ENCODE measurements at regions not wholly inside any gene's neighbourhood (a gene's known extent, or its start where the extent isn't known, plus 50 kb on each side); places are given as distances from the start of the nearest gene placed in this dataset.

GRCh38 chr22:44403166-44403565, 90.4 kb upstream of the SHISAL1 start:
- WGBS (ENCODE audit: insufficient coverage): 85% methylated on average over 5 of the region's 5 CpGs
- Histone ChIP-seq H3K9me3 (ENCODE audit: control insufficient read depth, insufficient read depth, low read length) (no peaks in the 10 kb centered on the region), H3K27me3 (ENCODE audit: control insufficient read depth, insufficient read depth, low read length) (no peaks in the 10 kb centered on the region), H3K36me3 (ENCODE audit: control insufficient read depth, insufficient read depth, low read length) (no peaks in the 10 kb centered on the region), H3K4me3 (ENCODE audit: low read depth, low read length) (no peak overlapping the region), H3K4me1 (ENCODE audit: control insufficient read depth, insufficient read depth, low read length) (peaks cover 15% of the 10 kb centered on the region), H3K27ac (ENCODE audit: low read depth, low read length) (no peak overlapping the region)
- no peak for DNase-seq (ENCODE audit: low read depth in 4 of 6, low spot score in 6 of 6)

- H3K27ac ChIP-seq (ENCODE audit: low read depth, low read length): no peak overlapping the region
- no peak for DNase-seq (ENCODE audit: low read depth in 4 of 6, low spot score in 6 of 6)
- no peaks in the 10 kb centered on the region for H3K9me3 ChIP-seq (ENCODE audit: control insufficient read depth, insufficient read depth, low read length)
- no peaks in the 10 kb centered on the region for H3K27me3 ChIP-seq (ENCODE audit: control insufficient read depth, insufficient read depth, low read length)
- H3K4me3 ChIP-seq (ENCODE audit: low read depth, low read length): no peak overlapping the region
- no peaks in the 10 kb centered on the region for H3K36me3 ChIP-seq (ENCODE audit: control insufficient read depth, insufficient read depth, low read length)
- H3K4me1 ChIP-seq (ENCODE audit: control insufficient read depth, insufficient read depth, low read length): peaks cover 15% of the 10 kb centered on the region
- 96% methylated on average over 10 of the region's 10 CpGs for WGBS (ENCODE audit: insufficient coverage)
These were observed 89.7 kb upstream of the SHISAL1 start for GRCh38 chr22:44402196-44403111.

- H3K4me1 ChIP-seq (ENCODE audit: control insufficient read depth, insufficient read depth, low read length): peaks cover 12% of the 10 kb centered on the region
These were observed 89.0 kb upstream of the SHISAL1 start for GRCh38 chr22:44401783-44402110.

GRCh38 chr22:44400763-44401060, 88.0 kb upstream of the SHISAL1 start:
- DNase-seq (ENCODE audit: low read depth in 4 of 6, low spot score in 6 of 6): no peak
- no peaks in the 10 kb centered on the region for H3K9me3 ChIP-seq (ENCODE audit: control insufficient read depth, insufficient read depth, low read length)
- no peak overlapping the region for H3K27ac ChIP-seq (ENCODE audit: low read depth, low read length)
- no peaks in the 10 kb centered on the region for H3K36me3 ChIP-seq (ENCODE audit: control insufficient read depth, insufficient read depth, low read length)
- peaks cover 12% of the 10 kb centered on the region for H3K4me1 ChIP-seq (ENCODE audit: control insufficient read depth, insufficient read depth, low read length)
- H3K4me3 ChIP-seq (ENCODE audit: low read depth, low read length): no peak overlapping the region
- no peaks in the 10 kb centered on the region for H3K27me3 ChIP-seq (ENCODE audit: control insufficient read depth, insufficient read depth, low read length)
- 78% methylated on average over 2 of the region's 3 CpGs for WGBS (ENCODE audit: insufficient coverage)

More at GRCh38 chr22:44401783-44402110, 89.0 kb upstream of the SHISAL1 start:
- Histone ChIP-seq H3K36me3 (ENCODE audit: control insufficient read depth, insufficient read depth, low read length) (no peaks in the 10 kb centered on the region), H3K4me3 (ENCODE audit: low read depth, low read length) (no peak overlapping the region), H3K9me3 (ENCODE audit: control insufficient read depth, insufficient read depth, low read length) (no peaks in the 10 kb centered on the region), H3K27ac (ENCODE audit: low read depth, low read length) (no peak overlapping the region), H3K27me3 (ENCODE audit: control insufficient read depth, insufficient read depth, low read length) (no peaks in the 10 kb centered on the region)
- DNase-seq (ENCODE audit: low read depth in 4 of 6, low spot score in 6 of 6): no peak
- WGBS (ENCODE audit: insufficient coverage): 51% methylated on average over 3 of the region's 9 CpGs

- peaks cover 16% of the 10 kb centered on the region for H3K4me1 ChIP-seq (ENCODE audit: control insufficient read depth, insufficient read depth, low read length)
- H3K27ac ChIP-seq (ENCODE audit: low read depth, low read length): no peak overlapping the region
- DNase-seq (ENCODE audit: low read depth in 4 of 6, low spot score in 6 of 6): no peak
- H3K4me3 ChIP-seq (ENCODE audit: low read depth, low read length): no peak overlapping the region
- no peaks in the 10 kb centered on the region for H3K36me3 ChIP-seq (ENCODE audit: control insufficient read depth, insufficient read depth, low read length)
- 59% methylated on average over 13 of the region's 15 CpGs for WGBS (ENCODE audit: insufficient coverage)
- no peaks in the 10 kb centered on the region for H3K27me3 ChIP-seq (ENCODE audit: control insufficient read depth, insufficient read depth, low read length)
- no peaks in the 10 kb centered on the region for H3K9me3 ChIP-seq (ENCODE audit: control insufficient read depth, insufficient read depth, low read length)
These were observed 87.4 kb upstream of the SHISAL1 start for GRCh38 chr22:44399906-44400762.

- H3K27me3 ChIP-seq (ENCODE audit: control insufficient read depth, insufficient read depth, low read length): no peaks in the 10 kb centered on the region
- no peaks in the 10 kb centered on the region for H3K9me3 ChIP-seq (ENCODE audit: control insufficient read depth, insufficient read depth, low read length)
- H3K4me3 ChIP-seq (ENCODE audit: low read depth, low read length): no peak overlapping the region
- no peak overlapping the region for H3K27ac ChIP-seq (ENCODE audit: low read depth, low read length)
- no peaks in the 10 kb centered on the region for H3K36me3 ChIP-seq (ENCODE audit: control insufficient read depth, insufficient read depth, low read length)
- 75% methylated on average over 17 of the region's 19 CpGs for WGBS (ENCODE audit: insufficient coverage)
- DNase-seq (ENCODE audit: low read depth in 4 of 6, low spot score in 6 of 6): no peak
- peaks cover 20% of the 10 kb centered on the region for H3K4me1 ChIP-seq (ENCODE audit: control insufficient read depth, insufficient read depth, low read length)
These were observed 86.4 kb upstream of the SHISAL1 start for GRCh38 chr22:44398856-44399837.

- Histone ChIP-seq H3K4me3 (ENCODE audit: low read depth, low read length) (no peak overlapping the region), H3K9me3 (ENCODE audit: control insufficient read depth, insufficient read depth, low read length) (no peaks in the 10 kb centered on the region), H3K27me3 (ENCODE audit: control insufficient read depth, insufficient read depth, low read length) (no peaks in the 10 kb centered on the region), H3K27ac (ENCODE audit: low read depth, low read length) (no peak overlapping the region), H3K36me3 (ENCODE audit: control insufficient read depth, insufficient read depth, low read length) (no peaks in the 10 kb centered on the region), H3K4me1 (ENCODE audit: control insufficient read depth, insufficient read depth, low read length) (peaks cover 20% of the 10 kb centered on the region)
- 81% methylated on average over 11 of the region's 16 CpGs for WGBS (ENCODE audit: insufficient coverage)
- peak in 1 of 6 donors; percentile 51 for DNase-seq (ENCODE audit: low read depth in 4 of 6, low spot score in 6 of 6)
These were observed 84.3 kb upstream of the SHISAL1 start for GRCh38 chr22:44396727-44397722.

- Histone ChIP-seq H3K27me3 (ENCODE audit: control insufficient read depth, insufficient read depth, low read length) (no peaks in the 10 kb centered on the region), H3K4me1 (ENCODE audit: control insufficient read depth, insufficient read depth, low read length) (peaks cover 27% of the 10 kb centered on the region), H3K27ac (ENCODE audit: low read depth, low read length) (no peak overlapping the region), H3K4me3 (ENCODE audit: low read depth, low read length) (no peak overlapping the region), H3K36me3 (ENCODE audit: control insufficient read depth, insufficient read depth, low read length) (no peaks in the 10 kb centered on the region), H3K9me3 (ENCODE audit: control insufficient read depth, insufficient read depth, low read length) (no peaks in the 10 kb centered on the region)
- 76% methylated on average over 7 of the region's 12 CpGs for WGBS (ENCODE audit: insufficient coverage)
- DNase-seq (ENCODE audit: low read depth in 4 of 6, low spot score in 6 of 6): no peak
These were observed 83.4 kb upstream of the SHISAL1 start for GRCh38 chr22:44396021-44396726.
